ENCODE measurements at regions not wholly inside any gene's neighbourhood (a gene's known extent, or its start where the extent isn't known, plus 50 kb on each side); places are given as distances from the start of the nearest gene placed in this dataset.
A peak's percentile ranks its signal among the peaks of the same experiment; 100 is the strongest.
"Not testable (repeated sequence)": the region's sequence is repeated elsewhere in the genome, so short reads cannot be mapped to it uniquely, and the experiment has no call there.

GRCh38 chr10:23955456-23956225 is 253.3 kb upstream of the KIAA1217 start:
- no peak for DNase-seq (ENCODE audit: low spot score)

DNA sequence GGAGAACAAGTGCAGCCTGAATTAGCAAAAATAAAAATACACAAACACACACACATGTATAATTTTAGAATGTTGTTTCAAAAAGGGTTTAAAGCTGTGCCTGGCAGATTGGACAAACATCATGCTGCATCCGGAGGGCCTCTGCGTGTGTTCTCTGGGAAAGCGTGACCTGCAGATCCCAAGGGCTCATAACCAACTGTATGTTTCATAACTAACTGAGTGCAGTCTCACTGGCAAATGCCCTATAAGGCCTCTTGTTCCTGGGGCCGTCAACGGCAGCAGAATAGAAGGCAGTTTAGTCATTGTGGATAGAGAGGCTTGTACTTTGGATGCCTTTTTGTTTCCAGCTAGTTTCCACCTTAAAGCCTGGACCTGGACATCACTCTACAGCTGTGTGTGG is 243.8 kb upstream of the KIAA1217 start:
- peak; percentile 4 for DNase-seq (ENCODE audit: low spot score)

DNA sequence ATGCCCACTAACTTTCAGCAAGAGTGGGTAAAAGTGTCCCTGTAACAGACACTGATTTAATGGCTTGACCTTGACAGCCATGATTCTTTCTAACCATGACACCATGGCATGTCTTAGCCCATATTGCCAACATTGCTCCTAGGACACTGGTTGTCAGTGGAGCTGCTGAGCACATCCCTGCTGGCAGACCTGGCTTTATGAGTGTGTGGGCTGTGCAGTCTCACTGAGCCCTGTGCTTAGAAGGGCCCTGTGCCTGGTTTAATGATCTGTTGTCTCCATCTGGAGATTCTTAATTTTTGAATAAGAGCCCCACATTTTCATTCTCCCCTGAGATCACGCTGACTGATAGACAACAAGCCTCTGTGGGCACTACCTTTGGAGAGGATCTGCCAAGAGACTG is 243.1 kb upstream of the KIAA1217 start:
- no peak for DNase-seq (ENCODE audit: low spot score)

DNA sequence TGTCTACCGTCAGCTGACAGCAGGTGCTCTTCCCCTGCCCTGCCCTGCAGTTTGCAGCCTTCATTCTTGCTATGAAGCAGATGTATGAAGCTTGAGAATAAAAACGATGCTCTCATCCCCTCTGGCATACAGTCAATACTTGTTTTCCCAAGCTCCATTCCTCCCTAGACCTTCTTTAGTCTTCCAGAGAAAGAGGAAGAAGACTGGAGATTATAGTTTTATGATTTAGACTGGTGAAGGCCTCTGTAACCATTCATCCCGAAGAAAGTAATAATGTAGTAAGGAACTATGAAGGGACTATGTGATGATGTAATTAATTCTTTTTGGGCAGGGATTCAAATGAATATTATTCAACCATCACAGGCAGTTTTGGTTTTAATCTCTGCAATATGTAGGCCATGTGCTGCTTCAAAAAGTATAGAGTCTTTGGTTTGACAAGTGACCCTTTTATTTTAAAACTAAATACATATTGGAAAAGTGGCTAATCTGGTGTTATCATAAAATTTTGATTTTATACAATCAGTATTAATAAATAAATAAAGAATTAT is 242.4 kb upstream of the KIAA1217 start:
- no peak for DNase-seq (ENCODE audit: low spot score)

GRCh38 chr10:23968301-23968700 is 240.6 kb upstream of the KIAA1217 start:
- no peak for DNase-seq (ENCODE audit: low spot score)

DNA sequence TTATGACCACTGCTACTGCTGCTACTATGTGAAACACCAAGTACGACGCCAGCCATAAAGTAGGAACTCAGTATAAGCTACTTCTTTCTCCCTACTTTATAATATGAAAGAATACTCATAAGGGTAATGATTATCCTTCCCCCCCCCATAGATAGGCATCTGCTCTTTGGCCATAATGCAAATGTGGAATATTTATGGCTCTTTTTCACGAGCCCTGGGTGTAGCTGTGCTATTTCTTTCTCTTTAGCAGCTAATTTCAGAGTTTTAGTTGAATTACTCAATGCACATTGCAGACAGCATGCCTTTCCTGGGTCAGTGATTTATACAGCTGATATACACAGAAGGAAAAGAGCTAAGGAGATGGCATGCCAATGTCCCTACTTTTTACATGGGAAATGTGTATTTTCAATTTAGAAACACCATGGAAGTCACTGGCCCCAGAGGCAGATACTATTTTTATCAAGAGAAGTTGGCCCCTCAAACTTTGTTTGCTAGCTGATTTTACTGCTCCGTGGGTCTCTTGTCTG is 234.1 kb upstream of the KIAA1217 start:
- no peak for DNase-seq (ENCODE audit: low spot score)

GRCh38 chr10:23975431-23975830 is 233.5 kb upstream of the KIAA1217 start:
- DNase-seq (ENCODE audit: low spot score), result no peak

- DNase-seq (ENCODE audit: low spot score), result no peak
Observed at GRCh38 chr10:23976275-23976674, 232.7 kb upstream of the KIAA1217 start.

DNA sequence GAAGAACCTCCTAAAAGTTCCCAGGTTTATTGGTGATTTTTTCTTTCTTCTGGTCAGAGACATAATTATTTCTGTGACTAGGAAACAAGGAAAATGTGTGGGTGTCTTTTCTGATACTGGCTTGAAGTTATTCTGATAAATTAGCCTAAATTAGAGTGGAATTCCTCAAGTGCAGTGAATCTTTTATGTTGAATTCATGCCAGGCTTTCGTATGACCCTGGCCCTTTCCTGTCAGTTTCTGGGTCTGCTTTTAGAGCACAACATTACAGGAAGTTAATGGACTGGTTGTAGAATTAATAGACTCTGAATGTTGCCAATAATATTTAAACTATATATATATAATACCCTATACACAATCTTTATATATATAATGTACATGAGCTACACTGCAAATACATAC is 230.6 kb upstream of the KIAA1217 start:
- no peak for DNase-seq (ENCODE audit: low spot score)

DNA sequence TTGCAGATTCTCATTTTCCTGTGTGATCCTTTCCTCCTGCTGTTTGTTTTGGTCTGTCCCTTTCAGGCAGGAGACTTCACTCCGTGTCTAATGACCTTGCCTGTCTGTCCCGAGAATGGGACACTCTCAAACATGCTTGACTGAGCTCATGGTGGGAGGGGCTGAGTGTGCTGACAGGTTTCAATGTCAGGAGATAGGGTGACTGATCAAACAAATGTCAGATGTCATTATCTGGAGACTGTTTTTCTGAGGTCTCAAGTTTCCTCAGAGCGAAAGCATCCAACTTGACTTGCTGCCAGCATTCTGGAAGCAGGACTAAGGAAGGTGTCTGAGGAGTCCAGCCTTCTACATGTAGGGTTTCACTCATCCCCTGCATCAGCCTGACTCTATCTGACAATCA is 228.8 kb upstream of the KIAA1217 start:
- DNase-seq (ENCODE audit: low spot score), result no peak

- DNase-seq (ENCODE audit: low spot score), result no peak
Observed at GRCh38 chr10:23981520-23982309, 227.2 kb upstream of the KIAA1217 start.

DNA sequence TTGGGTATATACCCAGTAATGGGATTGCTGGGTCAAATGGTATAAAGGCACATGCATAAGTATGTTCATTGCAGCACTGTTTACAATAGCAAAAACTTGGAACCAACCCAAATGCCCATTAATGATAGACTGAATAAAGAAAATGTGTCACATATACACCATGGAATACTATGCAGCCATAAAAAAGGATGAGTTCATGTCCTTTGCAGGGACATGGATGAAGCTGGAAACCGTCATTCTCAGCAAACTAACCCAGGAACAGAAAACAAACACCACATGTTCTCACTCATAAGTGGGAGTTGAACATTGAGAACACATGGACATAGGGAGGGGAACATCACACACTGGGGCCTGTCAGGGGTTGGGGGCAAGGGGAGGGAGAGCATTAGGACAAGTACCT is 224.5 kb upstream of the KIAA1217 start:
- DNase-seq (ENCODE audit: low spot score), result not testable (repeated sequence)

DNA sequence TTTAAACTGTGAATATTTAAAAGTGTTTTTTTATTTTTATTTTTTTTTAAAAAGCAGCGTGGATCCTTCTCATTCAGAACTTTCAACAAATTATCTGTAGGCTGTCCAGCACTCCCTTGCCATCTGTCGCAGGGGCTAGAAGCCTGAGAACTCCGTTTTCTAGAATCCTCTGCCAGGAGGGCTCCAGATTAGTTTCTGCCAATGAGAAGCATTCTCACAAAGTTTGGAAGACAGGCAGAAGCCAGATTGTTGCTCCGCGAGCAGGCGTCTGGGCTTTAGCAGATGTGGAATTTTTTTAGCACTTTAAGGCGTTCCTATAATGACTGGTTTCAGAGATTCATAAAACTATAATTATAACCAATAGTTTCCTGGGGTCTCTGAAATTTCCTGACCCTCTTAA is 220.9 kb upstream of the KIAA1217 start:
- no peak for DNase-seq (ENCODE audit: low spot score)

DNA sequence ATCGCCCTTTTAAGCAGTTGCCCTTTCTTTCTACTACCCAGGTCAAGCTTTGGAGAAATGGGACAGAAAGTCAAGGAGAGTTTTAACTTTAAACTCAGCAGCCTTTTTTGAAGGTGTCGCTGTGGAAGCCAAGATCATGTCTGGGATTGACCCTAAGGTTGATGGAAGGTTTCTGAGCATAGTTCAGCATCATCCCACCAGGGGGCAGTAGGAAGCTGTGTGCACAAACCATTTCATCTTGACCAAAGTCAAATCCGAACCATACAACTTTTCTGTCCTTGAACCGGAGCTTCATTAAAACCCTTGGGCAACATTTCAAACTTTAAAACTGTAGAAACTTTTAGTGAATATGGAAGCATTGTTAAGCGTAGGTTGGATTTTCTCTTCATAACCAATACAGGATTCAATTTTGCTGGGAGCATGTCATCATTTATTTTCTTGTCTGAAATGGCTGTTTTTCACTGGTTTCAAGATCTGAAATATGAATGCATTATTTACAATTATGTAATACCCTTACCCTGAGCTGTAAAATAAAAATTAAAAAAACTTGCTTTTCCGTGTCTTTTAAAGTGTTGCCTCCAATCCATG is 214.4 kb upstream of the KIAA1217 start:
- DNase-seq (ENCODE audit: low spot score), result peak; percentile 59

DNA sequence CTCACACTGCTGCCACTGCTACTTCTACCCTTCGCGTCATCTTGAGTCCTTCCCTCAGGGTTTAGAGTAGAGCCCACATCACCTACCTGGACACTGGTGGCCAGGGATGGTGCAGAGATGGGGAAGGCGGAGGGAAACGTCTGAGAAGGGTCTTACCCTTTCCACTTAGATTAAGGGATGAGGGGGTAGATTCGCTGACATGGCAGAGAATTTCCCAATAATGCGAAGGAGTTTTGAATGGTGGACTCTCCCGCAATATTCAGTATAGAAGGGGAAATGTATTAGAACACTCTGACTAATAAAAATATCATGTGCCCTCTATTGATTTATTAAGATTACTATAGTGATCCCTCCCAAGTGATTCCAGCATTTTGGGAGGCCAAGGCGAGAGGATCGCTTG is 209.5 kb upstream of the KIAA1217 start:
- DNase-seq (ENCODE audit: low spot score), result no peak

DNA sequence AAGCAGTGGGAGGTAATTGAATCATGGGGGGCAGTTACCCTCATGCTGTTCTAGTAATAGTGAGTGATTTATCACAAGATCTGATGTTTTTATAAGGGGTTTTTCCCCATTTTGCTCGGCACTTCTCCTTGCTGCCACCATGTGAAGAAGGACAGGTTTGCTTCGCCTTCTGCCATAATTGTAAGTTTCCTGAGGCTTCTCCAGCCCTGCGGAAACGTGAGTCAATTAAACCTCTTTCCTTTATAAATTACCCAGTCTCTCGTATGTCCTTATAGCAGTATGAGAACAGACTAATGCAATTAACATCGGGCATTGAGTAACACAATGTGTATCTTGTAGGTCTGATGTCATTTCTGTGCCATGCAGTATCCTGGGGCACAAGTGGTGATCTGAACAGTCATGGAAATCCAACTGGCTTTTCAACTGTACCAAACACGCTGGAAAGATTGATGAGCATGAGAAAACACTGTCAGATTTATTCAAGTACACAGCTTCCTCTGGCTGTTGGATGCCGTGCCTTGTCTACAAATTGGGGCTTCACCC is 208.6 kb upstream of the KIAA1217 start:
- no peak for DNase-seq (ENCODE audit: low spot score)

DNA sequence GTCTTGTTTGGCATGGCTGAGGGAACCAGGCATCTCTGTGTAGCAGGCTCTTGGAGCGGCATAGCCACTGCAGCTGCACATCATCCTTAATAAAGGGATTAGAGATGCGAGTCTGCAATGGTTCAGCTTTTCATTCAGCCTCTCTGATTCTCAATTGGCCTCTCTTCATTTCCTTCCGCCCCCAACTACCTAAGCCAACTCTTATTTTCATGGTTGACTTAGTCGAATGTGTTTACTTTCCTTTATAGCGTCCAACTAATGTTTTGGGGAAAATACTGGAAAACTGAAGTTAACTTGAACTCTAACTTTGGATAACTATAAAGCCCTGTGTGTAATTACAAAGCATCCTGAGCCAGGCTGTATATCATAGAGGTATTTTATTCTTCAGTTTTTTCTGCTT is 202.2 kb upstream of the KIAA1217 start:
- DNase-seq (ENCODE audit: low spot score), result no peak

- no peak for DNase-seq (ENCODE audit: low spot score)
Observed at GRCh38 chr10:24007359-24007758, 201.6 kb upstream of the KIAA1217 start.

GRCh38 chr10:24008164-24009091 is 200.5 kb upstream of the KIAA1217 start:
- DNase-seq (ENCODE audit: low spot score), result peak; percentile 5

DNA sequence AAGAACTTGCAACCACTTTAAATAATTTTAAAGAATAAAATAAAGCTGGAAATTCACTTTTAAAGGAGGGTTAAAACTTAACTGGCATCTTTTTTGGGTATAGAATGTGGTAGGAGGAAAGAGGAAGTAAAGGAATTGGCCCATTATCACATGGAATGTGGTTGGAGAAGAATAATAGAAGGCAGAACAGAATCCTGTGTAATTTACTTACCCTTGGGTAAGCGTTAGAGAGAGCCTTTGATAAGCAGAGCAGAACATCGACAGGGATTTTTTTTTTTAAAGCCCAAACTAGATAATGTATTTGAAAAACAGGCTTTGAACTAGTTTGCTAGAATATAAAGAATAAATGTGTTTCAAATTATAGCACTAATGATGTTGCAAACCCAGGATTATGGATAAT is 199.8 kb upstream of the KIAA1217 start:
- no peak for DNase-seq (ENCODE audit: low spot score)

GRCh38 chr10:24009736-24010135 is 199.2 kb upstream of the KIAA1217 start:
- no peak for DNase-seq (ENCODE audit: low spot score)

All from pons (tissue), 1 donor.